GM23248 (cell line): ENCODE measurements at regions not wholly inside any gene's neighbourhood (a gene's known extent, or its start where the extent isn't known, plus 50 kb on each side); places are given as distances from the start of the nearest gene placed in this dataset.

Source experiments
- EZH2 ChIP-seq: fragments of 200-600 bp; sonication (generic); IDR thresholded peaks from 2 replicates; pipeline ENCODE4 v1.6.1; 2018; ENCODE audit warnings: antibody characterized with exemption, mild to moderate bottlenecking; ENCODE audit not compliant: insufficient read depth, poor library complexity, severe bottlenecking
- EZH2phosphoT487 ChIP-seq: fragments of 200-600 bp; sonication (generic); IDR thresholded peaks from 2 replicates; pipeline ENCODE4 v1.6.1; 2018; ENCODE audit warnings: antibody characterized with exemption, moderate library complexity, mild to moderate bottlenecking, low read depth; ENCODE audit not compliant: insufficient read depth

- peak; percentile 75; the same call in 1 of the 2 replicates for TF ChIP-seq EZH2phosphoT487
- TF ChIP-seq EZH2, result peak; percentile 97
These were observed 119.4 kb upstream of the RRP15 start for GRCh38 chr1:218165701-218166114.
